ENCODE measurements at regions not wholly inside any gene's neighbourhood (a gene's known extent, or its start where the extent isn't known, plus 50 kb on each side); places are given as distances from the start of the nearest gene placed in this dataset.
"Not testable (repeated sequence)": the region's sequence is repeated elsewhere in the genome, so short reads cannot be mapped to it uniquely, and the experiment has no call there.

GRCh38 chr1:30184393-30185141 lies 538.8 kb downstream of the MATN1 start:
- DNase-seq (ENCODE audit: low spot score): no peak

- no peak for DNase-seq (ENCODE audit: low spot score)
These were observed 539.5 kb downstream of the MATN1 start for GRCh38 chr1:30183895-30184294.

GRCh38 chr1:30183006-30183405 lies 540.4 kb downstream of the MATN1 start:
- DNase-seq (ENCODE audit: low spot score): no peak

GRCh38 chr1:30179942-30180543 lies 543.3 kb downstream of the MATN1 start:
- no peak for DNase-seq (ENCODE audit: low spot score)

GRCh38 chr1:30176477-30176876 lies 546.9 kb downstream of the MATN1 start:
- no peak for DNase-seq (ENCODE audit: low spot score)

- no peak for DNase-seq (ENCODE audit: low spot score)
These were observed 548.9 kb downstream of the MATN1 start for GRCh38 chr1:30174499-30174898.

GRCh38 chr1:30173560-30173959 lies 549.8 kb downstream of the MATN1 start:
- DNase-seq (ENCODE audit: low spot score): no peak

GRCh38 chr1:30172757-30173156 lies 550.6 kb downstream of the MATN1 start:
- no peak for DNase-seq (ENCODE audit: low spot score)

GRCh38 chr1:30172299-30172694 lies 551.1 kb downstream of the MATN1 start:
- no peak for DNase-seq (ENCODE audit: low spot score)

- DNase-seq (ENCODE audit: low spot score): no peak
These were observed 551.7 kb downstream of the MATN1 start for GRCh38 chr1:30171537-30172298.

- no peak for DNase-seq (ENCODE audit: low spot score)
These were observed 554.1 kb downstream of the MATN1 start for GRCh38 chr1:30169269-30169668.

- DNase-seq (ENCODE audit: low spot score): no peak
These were observed 557.2 kb downstream of the MATN1 start for GRCh38 chr1:30166174-30166573.

- DNase-seq (ENCODE audit: low spot score): no peak
These were observed 558.3 kb downstream of the MATN1 start for GRCh38 chr1:30165116-30165515.

- DNase-seq (ENCODE audit: low spot score): no peak
These were observed 558.7 kb downstream of the MATN1 start for GRCh38 chr1:30164693-30165092.

- no peak for DNase-seq (ENCODE audit: low spot score)
These were observed 560.8 kb downstream of the MATN1 start for GRCh38 chr1:30162565-30162964.

- no peak for DNase-seq (ENCODE audit: low spot score)
These were observed 561.4 kb downstream of the MATN1 start for GRCh38 chr1:30161953-30162352.

GRCh38 chr1:30160999-30161689 lies 562.2 kb downstream of the MATN1 start:
- DNase-seq (ENCODE audit: low spot score): no peak

- DNase-seq (ENCODE audit: low spot score): no peak
These were observed 564.4 kb downstream of the MATN1 start for GRCh38 chr1:30159015-30159414.

GRCh38 chr1:30155698-30156097 lies 567.7 kb downstream of the MATN1 start:
- not testable (repeated sequence) for DNase-seq (ENCODE audit: low spot score)

- DNase-seq (ENCODE audit: low spot score): not testable (repeated sequence)
These were observed 568.1 kb downstream of the MATN1 start for GRCh38 chr1:30155253-30155652.

GRCh38 chr1:30153743-30154449 lies 569.5 kb downstream of the MATN1 start:
- DNase-seq (ENCODE audit: low spot score): no peak

GRCh38 chr1:30151826-30152225 lies 571.6 kb downstream of the MATN1 start:
- DNase-seq (ENCODE audit: low spot score): no peak

Measured in COLO829 (cell line).